Right atrium auricular region (tissue), 2 donors: ENCODE measurements at regions not wholly inside any gene's neighbourhood (a gene's known extent, or its start where the extent isn't known, plus 50 kb on each side); places are given as distances from the start of the nearest gene placed in this dataset.

Experiments used
- DNase-seq: peaks from one replicate; pipeline ENCODE4 v3.0.0-alpha.2; 2019; ENCODE audit warnings: low spot score
- H3K27ac ChIP-seq, 2 donors: fragments of 200-600 bp; sonication (generic); 1 replicate in 1 of 2; 2 replicates in 1 of 2; pipeline ENCODE4 v1.5.1; 2016 to 2019
- H3K27me3 ChIP-seq, 2 donors: fragments of 200-600 bp; sonication (generic); one replicate each; pipeline versions ENCODE4 v1.5.1 to v1.6.0; 2017 to 2019
- H3K36me3 ChIP-seq: fragments of 200-600 bp; sonication (generic); one replicate; pipeline ENCODE4 v1.5.1; 2016
- H3K4me1 ChIP-seq, 2 donors: fragments of 200-600 bp; sonication (generic); one replicate each; pipeline versions ENCODE4 v1.5.1 to v1.6.0; 2017 to 2019
- H3K4me3 ChIP-seq, 2 donors: fragments of 200-600 bp; sonication (generic); 1 replicate in 1 of 2; 2 replicates in 1 of 2; pipeline ENCODE4 v1.5.1; 2017 to 2019; ENCODE audit warnings: mild to moderate bottlenecking in 1 of 2, moderate library complexity in 1 of 2
- H3K9me3 ChIP-seq, 2 donors: fragments of 200-600 bp; sonication (generic); one replicate each; pipeline ENCODE4 v1.5.1; 2019
- CTCF ChIP-seq, 2 donors: fragments of 200-600 bp; sonication (generic); IDR thresholded peaks; one replicate each; pipeline ENCODE4 v1.5.1; 2019; ENCODE audit warnings: antibody characterized with exemption in 2 of 2

GRCh38 chr4:183563874-183564273 is 59.0 kb downstream of the ING2 start:
- no peak for DNase-seq
- H3K27me3 ChIP-seq: no peaks in the 10 kb centered on the region
- no peak overlapping the region for H3K4me3 ChIP-seq
- no peak for TF ChIP-seq CTCF (IDR thresholded peaks at IDR 0.05)
- H3K27ac ChIP-seq: no peak overlapping the region
- no peaks in the 10 kb centered on the region for H3K9me3 ChIP-seq
- no peaks in the 10 kb centered on the region for H3K36me3 ChIP-seq
- H3K4me1 ChIP-seq: no peaks in the 10 kb centered on the region

GRCh38 chr4:183571350-183571941 is 66.6 kb downstream of the ING2 start:
- TF ChIP-seq CTCF (IDR thresholded peaks at IDR 0.05): no peak

GRCh38 chr4:183576701-183577404 is 72.0 kb downstream of the ING2 start:
- Histone ChIP-seq H3K27me3 (no peaks in the 10 kb centered on the region), H3K36me3 (no peaks in the 10 kb centered on the region), H3K9me3 (peaks cover 0 to 12% of the 10 kb centered on the region in 2 donors), H3K4me1 (no peaks in the 10 kb centered on the region), H3K27ac (no peak overlapping the region), H3K4me3 (no peak overlapping the region)
- TF ChIP-seq CTCF (IDR thresholded peaks at IDR 0.05): no peak
- DNase-seq: no peak

More at GRCh38 chr4:183571350-183571941, 66.6 kb downstream of the ING2 start:
- H3K27ac ChIP-seq: no peak overlapping the region
- H3K4me3 ChIP-seq: no peak overlapping the region
- no peaks in the 10 kb centered on the region for H3K27me3 ChIP-seq
- no peaks in the 10 kb centered on the region for H3K9me3 ChIP-seq
- H3K4me1 ChIP-seq: no peaks in the 10 kb centered on the region
- DNase-seq: no peak
- H3K36me3 ChIP-seq: no peaks in the 10 kb centered on the region

- no peaks in the 10 kb centered on the region for H3K36me3 ChIP-seq
- H3K27ac ChIP-seq: no peak overlapping the region
- no peaks in the 10 kb centered on the region for H3K4me1 ChIP-seq
- no peak overlapping the region for H3K4me3 ChIP-seq
- DNase-seq: no peak
- no peak for TF ChIP-seq CTCF (IDR thresholded peaks at IDR 0.05)
- no peaks in the 10 kb centered on the region for H3K27me3 ChIP-seq
- H3K9me3 ChIP-seq: peaks cover 0 to 12% of the 10 kb centered on the region in 2 donors
Measured at GRCh38 chr4:183580370-183580769, 75.5 kb downstream of the ING2 start.

GRCh38 chr4:183580849-183581248 is 76.0 kb downstream of the ING2 start:
- Histone ChIP-seq H3K9me3 (peaks cover 0 to 12% of the 10 kb centered on the region in 2 donors), H3K36me3 (no peaks in the 10 kb centered on the region), H3K27ac (no peak overlapping the region), H3K27me3 (no peaks in the 10 kb centered on the region), H3K4me3 (no peak overlapping the region), H3K4me1 (no peaks in the 10 kb centered on the region)
- no peak for TF ChIP-seq CTCF (IDR thresholded peaks at IDR 0.05)
- no peak for DNase-seq
